Lower leg skin (tissue), 3 donors: ENCODE measurements at regions not wholly inside any gene's neighbourhood (a gene's known extent, or its start where the extent isn't known, plus 50 kb on each side); places are given as distances from the start of the nearest gene placed in this dataset.

Experiments
- POLR2A ChIP-seq, 2 donors: fragments of 450-650 bp; IDR thresholded peaks; one replicate each; pipeline ENCODE4 v1.6.1; 2016 to 2017; ENCODE audit warnings: antibody characterized with exemption in 2 of 2, mild to moderate bottlenecking in 1 of 2, moderate library complexity in 1 of 2
- TF ChIP-seq, protein P1 (sequence below), 3 donors: fragments of 450-650 bp; IDR thresholded peaks; one replicate each; pipeline ENCODE4 v1.5.1; 2016; ENCODE audit warnings: antibody characterized with exemption in 3 of 3, mild to moderate bottlenecking in 3 of 3, moderate library complexity in 2 of 3

GRCh38 chr3:102238362-102238761, 196.5 kb upstream of the ZPLD1 start:
- TF ChIP-seq, protein P1, sequence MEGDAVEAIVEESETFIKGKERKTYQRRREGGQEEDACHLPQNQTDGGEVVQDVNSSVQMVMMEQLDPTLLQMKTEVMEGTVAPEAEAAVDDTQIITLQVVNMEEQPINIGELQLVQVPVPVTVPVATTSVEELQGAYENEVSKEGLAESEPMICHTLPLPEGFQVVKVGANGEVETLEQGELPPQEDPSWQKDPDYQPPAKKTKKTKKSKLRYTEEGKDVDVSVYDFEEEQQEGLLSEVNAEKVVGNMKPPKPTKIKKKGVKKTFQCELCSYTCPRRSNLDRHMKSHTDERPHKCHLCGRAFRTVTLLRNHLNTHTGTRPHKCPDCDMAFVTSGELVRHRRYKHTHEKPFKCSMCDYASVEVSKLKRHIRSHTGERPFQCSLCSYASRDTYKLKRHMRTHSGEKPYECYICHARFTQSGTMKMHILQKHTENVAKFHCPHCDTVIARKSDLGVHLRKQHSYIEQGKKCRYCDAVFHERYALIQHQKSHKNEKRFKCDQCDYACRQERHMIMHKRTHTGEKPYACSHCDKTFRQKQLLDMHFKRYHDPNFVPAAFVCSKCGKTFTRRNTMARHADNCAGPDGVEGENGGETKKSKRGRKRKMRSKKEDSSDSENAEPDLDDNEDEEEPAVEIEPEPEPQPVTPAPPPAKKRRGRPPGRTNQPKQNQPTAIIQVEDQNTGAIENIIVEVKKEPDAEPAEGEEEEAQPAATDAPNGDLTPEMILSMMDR (IDR thresholded peaks at IDR 0.05) = no peak
- TF ChIP-seq POLR2A (IDR thresholded peaks at IDR 0.05) = no peak
